GM18873 (cell line): ENCODE measurements at regions not wholly inside any gene's neighbourhood (a gene's known extent, or its start where the extent isn't known, plus 50 kb on each side); places are given as distances from the start of the nearest gene placed in this dataset.
"Not testable (repeated sequence)": the region's sequence is repeated elsewhere in the genome, so short reads cannot be mapped to it uniquely, and the experiment has no call there.

ENCODE experiments used
- ATAC-seq: cut with Tn5 transposase; IDR thresholded peaks from one replicate; pipeline ENCODE4 v1.9.1; 2021; ENCODE audit warnings: mild to moderate bottlenecking, moderate library complexity, moderate number of reproducible peaks; ENCODE audit not compliant: unreplicated experiment, low FRiP score

DNA sequence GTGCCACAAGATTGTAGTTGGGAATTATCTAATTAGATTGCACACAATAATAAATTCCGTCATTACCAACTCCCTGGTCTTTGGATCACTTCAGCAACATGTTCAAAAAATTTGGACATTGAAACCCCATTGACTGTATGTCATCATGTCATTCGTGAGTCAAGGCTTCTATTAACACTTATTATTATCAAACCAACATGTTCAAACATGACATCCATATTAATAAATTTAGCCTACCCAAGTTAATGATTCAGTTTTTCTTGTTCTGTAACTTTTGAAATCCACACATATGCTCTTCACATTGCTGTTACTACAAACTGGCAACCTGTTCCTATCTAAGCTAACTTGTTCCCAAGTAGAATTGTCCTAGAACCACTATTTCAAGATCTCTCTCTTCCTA is 1142.7 kb upstream of the SLC39A10 start:
- no peak for ATAC-seq

DNA sequence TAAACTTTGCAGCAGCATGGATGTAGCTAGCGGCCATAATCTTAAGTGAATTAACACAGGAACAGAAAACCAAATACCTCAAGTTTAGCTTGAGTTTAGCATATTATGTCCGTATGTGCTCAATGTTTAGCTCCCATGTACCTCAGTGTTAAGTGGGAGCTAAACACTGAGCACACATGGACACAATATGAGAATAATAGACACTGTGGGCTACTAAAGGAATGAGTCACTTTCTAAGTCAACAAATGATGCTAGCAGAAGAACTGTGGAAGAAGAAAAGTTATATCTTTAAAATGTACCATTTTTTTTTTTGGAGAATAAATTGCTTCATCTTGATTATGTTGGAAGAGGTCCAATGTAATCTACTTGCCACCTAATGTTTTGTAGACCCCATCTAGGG is 1146.0 kb upstream of the SLC39A10 start:
- ATAC-seq: not testable (repeated sequence)

DNA sequence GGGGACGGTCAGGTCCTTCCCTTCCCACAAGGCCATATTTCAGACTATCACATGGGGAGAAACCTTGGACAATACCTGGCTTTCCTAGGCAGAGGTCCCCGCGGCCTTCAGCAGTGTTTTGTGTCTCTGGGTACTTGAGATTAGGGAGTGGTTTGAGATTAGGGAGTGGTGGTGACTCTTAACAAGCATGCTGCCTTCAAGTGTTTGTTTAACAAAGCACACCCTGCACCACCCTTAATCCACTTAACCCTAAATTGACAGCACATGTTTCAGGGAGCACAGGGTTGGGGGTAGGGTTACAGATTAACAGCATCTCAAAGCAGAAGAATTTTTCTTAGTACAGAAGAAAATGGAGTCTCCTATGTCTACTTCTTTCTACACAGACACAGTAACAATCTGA is 1152.2 kb upstream of the SLC39A10 start:
- not testable (repeated sequence) for ATAC-seq

DNA sequence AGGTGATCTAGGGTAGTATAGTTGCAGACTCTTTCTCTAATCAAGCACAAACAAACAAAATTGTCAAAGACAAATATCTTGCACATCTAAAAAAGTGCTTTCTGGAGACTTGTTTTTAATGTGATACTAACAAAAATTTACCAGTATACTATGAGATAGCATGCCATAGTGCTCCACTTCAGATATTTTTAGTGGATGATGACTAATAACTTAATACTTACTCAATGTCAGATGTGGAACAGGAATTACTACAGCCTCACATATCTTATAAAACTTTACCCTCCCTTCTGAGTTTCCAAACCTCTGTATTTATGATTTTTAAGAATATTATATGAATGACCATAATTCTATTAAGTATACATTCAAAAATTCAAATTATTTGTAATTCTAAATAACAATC is 1162.0 kb upstream of the SLC39A10 start:
- no peak for ATAC-seq

DNA sequence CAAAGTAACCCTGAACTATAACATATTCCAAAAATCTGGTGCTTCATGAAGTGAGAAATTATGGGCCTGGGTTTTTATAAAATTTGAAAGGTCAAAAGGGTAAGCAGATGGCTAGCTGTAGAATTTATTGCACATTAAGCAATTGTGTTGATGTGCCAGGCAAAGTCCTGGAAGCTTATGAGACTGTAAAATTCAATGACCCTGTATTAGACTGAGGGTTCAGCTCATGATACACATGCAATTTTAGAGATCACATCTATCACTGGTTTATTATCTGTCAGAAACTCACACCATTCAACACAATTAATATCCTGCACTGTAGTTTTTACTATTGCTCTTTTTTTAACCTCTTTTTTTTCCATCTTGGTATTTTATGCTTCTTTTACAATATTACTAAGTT is 1162.6 kb upstream of the SLC39A10 start:
- no peak for ATAC-seq

DNA sequence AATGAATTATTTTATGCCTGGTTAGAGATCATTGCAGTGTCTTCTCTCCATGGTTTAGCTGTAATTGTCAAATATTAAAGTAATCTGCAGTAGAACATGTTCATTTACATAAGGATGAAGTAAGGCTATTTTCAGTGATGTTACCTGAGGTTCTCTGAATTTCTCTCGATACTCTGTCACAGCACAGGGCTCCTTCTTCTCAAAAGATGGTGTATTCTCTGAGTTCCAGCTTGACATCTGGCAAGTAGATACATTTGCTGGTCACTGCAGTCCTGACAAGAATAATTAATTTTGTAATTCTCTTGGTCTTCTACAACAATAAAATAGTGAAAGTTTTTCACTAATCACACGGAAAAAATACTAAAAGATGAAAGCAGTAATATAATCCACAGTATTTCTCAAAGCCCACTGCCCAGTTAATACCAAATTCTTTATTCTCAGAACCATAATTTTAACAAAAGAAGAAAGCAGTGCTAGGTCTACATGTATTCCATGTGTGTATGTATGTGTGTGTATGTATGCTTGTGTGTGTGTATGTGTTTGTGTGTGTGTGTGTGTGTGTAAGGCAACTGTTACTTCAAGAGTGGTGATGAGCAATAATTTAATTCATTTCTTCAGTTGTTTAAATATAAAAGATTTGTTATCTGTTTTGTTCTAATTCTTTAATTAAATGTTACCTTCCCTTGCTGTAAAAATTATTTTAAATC is 1165.5 kb upstream of the SLC39A10 start:
- ATAC-seq: no peak

DNA sequence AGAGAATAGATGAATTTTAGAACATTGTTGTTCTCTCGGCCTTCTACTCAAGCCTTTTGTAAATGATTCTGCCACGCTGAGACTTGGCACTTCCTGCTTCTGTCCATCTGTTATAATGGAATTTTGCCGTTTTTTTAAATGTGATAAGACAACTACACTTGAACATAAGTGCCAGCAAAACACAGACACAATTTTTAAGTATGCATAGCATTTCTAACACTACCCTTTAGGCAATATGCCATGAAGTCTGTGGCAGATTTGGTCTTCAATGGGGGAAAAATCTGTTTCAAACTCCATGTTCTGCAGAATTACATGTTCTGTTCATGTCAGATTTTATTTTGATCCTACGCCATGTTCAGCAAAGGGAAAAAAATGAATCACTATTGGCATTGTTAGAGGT is 1170.7 kb upstream of the SLC39A10 start:
- ATAC-seq: no peak

DNA sequence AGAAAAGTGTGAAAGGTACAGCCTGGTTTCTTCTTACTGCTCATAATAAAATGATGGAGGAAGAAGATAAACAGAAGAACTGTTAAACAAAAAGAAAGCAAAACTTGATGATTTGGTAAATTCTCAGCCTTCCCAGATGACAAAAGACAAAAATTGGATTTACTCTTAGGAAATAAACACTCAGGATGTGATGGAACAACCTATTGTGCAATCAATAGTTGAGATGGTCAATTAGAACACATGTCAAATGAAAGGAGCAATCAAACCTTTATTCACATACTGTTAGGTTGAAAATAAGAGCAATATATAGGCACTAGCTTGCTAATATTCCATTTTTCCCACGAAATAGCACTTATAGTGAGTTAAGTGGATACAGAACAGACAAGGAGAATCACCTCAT is 1174.0 kb upstream of the SLC39A10 start:
- ATAC-seq: no peak

DNA sequence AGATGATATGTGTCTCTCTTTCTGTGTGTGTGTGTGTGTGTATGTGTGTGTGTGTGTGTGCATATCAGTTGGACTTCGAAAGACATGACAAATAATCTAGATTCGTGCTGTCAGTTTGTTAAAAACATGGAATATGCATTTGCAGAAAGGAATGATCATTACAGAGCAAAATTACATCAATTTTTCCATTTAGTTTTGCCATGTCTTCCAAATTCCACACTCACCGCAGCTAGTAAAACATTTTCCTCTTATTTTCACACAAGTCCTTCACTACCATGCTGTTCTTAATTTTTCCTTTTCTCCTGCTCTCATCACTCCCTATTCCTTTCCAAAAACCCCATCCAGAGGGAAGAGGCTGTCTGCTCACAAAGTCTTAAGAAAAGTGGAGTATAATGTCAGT is 1191.4 kb upstream of the SLC39A10 start:
- no peak for ATAC-seq

DNA sequence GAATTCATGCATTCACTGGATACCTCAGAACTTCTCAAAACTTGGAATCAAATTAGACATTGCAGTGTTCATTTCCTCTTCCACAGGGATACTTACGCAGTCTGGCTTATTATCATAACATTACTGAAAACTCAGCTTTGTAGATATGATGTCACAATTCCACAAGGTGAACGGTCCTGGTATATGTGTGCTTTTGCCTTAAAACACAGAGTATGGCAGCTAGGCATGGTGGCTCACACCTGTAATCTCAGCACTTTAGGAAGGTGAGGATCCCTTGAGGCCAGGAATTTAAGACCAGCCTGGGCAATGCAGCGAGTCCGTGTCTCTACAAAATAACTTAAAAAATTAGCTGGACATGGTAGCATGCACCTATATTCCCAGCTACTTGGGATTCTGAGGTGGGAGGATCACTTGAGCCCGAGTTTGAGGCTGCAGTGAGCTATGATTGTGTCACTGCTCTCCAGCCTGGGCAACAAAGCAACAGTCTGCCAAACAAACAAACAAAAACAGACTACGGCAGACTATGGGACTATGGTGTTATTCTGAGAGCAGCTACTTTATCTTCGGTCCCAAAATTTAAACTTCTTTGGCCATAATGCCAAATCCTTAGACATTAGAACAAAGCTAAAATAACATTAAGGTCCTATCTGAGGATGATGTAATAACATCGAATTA is 1191.9 kb upstream of the SLC39A10 start:
- ATAC-seq: no peak

DNA sequence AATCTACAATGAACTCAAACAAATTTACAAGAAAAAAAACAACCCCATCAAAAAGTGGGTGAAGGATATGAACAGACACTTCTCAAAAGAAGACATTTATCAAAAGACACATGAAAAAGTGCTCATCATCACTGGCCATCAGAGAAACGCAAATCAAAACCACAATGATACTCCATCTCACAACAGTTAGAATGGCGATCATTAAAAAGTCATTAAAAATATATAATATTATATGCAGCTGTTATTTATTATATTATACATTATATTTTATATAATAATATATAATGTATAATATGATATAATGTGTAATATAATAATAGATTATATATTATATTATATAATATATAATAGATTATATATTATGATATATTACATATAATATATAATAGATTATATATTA is 1194.1 kb upstream of the SLC39A10 start:
- not testable (repeated sequence) for ATAC-seq

DNA sequence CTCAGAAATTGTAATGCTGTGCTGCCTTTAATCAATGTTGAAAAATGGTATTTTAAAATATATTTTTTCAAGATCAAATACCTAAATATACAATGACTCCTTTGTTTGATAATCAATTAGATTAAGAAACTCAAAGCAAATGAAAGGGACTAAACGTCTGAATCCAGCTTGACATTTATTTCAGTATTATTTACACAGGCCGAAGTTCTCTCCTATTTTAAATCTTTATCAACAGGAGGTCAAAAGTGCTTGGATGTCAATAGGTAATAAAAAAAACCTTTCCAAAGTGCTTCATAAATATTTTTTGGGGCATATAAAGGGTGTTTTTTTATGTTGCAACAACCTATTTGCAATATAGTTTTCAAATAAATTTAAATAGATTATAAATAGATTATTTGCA is 1201.7 kb upstream of the SLC39A10 start:
- no peak for ATAC-seq

DNA sequence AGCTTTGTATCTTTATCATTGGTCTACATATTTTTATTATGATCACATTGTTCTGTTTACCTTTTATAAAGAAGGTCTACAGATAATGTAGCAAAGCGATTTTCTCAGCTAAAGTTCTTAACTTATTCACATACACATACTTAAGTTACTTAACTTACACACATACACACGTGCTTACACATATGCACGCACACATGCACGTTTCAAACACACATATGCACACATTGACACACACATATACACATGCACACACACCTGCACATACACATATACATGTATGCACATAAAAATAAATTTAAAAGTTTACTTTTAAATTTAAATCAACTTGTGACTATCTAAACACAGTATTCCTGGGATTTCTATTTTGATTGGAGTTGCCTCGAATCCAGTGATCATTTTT is 1204.5 kb upstream of the SLC39A10 start:
- ATAC-seq: no peak

DNA sequence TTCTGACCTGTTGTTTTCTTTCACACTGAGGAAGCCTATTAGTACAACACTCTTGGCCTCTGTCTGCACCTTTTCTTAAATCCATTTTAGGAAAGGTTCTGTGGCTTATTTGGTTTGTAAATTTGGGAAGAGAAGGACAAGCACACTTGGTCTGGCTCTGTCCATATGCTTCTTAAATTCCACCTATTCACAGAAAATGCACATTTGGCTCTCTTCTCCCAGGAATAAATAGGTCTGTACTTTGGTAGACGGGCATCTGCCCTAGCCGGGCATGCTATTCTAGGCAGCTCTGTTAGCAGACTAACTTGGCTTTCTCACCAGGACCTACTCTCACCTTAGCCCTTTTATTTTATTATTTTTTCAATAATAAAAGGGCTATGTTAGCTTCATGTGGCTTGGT is 1211.8 kb upstream of the SLC39A10 start:
- no peak for ATAC-seq

DNA sequence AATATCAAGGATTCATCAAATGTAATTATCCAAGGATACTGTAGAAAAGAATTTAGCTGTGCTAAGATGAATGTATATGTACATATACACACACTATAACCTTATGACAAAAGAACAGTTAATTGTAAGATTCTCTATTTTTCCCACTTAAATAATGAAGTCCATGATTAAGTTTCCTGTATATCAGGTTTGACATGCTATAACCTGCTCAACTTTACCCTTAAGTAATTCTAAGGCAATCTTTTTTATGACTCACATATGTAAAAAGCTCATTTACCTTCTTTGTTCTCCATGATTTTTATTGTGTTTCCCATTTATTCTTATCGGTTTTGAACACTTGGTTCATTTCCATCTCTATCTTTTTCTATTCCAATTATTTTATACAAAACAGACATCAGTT is 1213.1 kb upstream of the SLC39A10 start:
- ATAC-seq: no peak

DNA sequence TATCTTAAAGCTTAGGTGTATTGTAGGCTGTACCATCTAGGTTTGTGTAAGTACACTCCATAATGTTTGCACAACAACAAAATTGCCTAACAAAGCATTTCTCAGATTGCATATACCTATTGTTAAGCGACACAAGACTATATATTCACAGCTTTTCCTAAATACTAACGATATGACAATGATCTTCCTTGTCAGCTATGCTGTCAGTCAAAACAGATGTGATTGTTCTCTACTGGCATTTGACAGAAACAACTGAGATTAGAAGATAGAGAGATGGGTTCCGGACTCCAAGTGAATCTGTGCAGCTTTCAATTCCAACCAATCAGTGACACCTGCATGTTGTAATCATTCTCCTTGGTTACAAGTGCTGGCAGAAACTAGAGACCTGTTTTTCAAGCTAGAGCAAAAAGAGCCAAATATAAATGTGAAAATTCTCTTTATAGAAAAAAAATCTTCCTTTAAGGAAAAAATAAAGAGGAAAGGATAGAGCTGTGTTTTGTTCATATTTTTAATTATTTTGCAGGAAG is 1232.3 kb upstream of the SLC39A10 start:
- ATAC-seq: no peak

DNA sequence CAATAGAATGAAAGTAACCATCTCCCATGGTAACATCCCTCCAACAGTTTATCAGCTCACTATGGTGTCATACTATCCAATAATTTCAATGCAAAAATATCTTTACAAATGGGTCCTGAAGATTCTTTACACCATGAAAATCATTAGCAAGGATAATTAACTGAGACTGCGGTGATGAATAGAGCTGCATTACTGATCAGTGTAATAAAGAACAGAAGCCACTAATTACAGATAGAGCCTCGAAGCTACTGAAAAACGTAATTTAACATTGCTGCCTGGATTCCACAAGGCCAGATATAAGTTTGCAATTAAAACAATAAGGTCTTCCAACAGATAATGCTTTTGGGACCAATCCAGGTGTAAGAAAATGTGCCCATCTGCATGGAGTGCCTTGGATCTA is 1245.8 kb upstream of the SLC39A10 start:
- no peak for ATAC-seq

DNA sequence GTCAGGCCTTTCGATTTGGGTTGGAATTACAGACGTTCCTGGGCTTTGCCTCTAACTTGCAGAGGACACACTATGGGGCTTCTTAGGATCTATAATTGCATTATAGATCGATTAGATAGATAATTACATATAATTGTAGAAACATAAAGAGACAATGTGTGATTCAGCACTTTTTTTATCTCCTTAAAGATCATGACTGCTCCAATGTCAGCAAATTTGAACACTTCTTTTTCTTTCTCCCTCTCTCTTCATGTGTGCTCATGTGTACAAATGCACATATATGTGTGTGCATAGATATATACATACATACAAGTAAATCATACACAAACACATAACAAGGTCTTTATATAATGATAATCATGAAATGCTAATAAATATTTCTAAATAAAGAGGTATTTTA is 1261.2 kb upstream of the SLC39A10 start:
- ATAC-seq: no peak

DNA sequence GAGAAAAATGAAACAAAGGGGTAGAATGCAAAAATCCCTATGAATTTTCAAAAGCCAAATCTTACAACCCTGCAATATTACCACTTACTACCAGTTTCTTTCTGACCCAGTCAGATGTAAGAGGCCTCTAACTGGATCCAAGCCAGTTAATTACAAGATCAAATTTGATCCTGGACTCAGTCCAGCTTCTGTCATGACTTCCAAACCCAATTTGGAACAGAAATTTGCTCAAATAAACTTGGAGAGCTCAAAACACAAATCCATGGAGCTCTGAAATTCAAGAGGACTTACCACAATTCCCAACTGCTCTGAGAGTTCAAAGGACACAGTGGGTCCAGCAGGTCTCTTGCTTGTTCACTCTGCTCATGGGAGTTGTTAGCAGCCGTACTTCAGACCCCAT is 1271.7 kb upstream of the SLC39A10 start:
- ATAC-seq: no peak

DNA sequence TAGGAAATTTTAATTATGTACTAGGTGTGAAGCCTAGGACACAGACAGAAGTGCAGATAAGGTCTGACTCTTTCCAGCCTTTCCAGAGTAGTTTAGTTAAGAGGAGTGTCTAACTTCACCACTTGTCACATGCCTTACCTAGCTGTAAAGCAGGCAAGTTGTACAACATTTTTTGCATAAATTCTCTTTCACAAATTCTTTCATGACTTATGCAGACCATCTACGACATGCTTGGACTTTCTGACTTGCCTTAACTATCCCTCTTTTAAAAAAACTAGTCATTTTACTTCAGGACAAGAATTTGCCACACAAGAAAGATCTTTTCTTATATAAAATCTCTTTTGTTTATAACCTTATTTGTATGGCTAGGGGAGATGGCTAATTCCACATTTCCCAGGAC is 1273.6 kb upstream of the SLC39A10 start:
- no peak for ATAC-seq

DNA sequence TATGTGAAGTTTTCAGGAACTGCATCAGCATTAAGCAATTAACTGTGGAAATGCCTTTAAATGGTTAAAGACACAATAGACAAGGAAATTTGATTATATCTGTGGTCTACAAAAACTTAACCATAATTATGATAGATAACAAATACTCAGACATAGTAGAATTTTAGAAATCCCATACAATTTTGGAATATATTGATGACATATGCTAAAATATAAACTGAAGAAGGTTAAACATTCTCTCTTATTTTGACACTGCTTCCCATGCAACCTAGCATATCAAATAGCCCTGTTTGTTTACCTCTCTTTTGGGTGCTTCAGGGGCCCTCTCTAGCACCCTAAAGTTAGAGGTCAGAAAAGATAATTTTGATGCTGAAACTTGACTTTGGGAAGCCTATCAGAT is 1274.8 kb upstream of the SLC39A10 start:
- no peak for ATAC-seq

DNA sequence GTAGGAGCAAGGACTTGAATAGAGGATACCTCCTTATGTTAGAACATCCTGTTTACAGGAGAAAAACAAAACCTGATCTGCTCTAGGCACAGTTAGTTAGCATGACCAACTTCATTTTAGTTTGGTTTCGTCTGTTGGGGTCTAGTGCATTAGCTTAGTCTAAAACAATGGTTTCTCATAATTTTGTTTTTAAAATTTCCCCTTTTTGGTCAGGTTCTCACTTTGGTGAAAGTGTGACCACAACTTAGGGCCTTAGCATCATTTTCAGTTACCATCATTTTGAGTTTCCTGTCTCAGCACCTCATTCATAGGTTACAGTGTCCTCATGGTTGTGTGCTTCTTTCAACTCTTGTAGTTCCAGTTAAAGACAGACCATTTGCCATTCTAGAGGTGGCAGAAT is 1277.0 kb upstream of the SLC39A10 start:
- ATAC-seq: no peak
